ENCODE measurements at regions not wholly inside any gene's neighbourhood (a gene's known extent, or its start where the extent isn't known, plus 50 kb on each side); places are given as distances from the start of the nearest gene placed in this dataset.

DNA sequence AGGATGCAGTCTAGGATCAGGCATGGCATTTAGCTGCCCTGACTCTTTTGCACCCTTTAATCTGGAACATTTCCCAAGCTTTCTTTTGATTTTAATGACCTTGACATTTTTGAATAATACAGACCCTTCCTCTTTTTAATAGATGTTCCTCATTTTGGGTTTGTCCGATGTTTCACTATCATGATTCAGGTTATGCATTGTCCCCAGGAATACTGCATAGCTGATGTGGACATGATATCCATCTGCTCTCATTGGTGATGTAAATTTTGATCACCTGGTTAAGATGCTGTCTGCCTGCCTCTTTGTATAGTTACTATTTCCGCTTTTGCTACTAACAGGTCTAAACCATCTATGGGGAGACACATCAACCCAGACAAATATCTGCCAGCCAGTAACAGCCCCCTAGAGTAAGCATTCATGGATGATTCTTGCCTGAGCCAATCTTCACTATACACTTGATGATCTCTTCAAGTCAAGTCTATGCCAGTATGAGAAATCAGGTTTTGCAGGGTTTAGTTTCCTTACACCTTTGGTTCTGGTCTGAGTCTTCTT is 50.6 kb upstream of the ULK4 start (continued):
- TF ChIP-seq, protein P1, sequence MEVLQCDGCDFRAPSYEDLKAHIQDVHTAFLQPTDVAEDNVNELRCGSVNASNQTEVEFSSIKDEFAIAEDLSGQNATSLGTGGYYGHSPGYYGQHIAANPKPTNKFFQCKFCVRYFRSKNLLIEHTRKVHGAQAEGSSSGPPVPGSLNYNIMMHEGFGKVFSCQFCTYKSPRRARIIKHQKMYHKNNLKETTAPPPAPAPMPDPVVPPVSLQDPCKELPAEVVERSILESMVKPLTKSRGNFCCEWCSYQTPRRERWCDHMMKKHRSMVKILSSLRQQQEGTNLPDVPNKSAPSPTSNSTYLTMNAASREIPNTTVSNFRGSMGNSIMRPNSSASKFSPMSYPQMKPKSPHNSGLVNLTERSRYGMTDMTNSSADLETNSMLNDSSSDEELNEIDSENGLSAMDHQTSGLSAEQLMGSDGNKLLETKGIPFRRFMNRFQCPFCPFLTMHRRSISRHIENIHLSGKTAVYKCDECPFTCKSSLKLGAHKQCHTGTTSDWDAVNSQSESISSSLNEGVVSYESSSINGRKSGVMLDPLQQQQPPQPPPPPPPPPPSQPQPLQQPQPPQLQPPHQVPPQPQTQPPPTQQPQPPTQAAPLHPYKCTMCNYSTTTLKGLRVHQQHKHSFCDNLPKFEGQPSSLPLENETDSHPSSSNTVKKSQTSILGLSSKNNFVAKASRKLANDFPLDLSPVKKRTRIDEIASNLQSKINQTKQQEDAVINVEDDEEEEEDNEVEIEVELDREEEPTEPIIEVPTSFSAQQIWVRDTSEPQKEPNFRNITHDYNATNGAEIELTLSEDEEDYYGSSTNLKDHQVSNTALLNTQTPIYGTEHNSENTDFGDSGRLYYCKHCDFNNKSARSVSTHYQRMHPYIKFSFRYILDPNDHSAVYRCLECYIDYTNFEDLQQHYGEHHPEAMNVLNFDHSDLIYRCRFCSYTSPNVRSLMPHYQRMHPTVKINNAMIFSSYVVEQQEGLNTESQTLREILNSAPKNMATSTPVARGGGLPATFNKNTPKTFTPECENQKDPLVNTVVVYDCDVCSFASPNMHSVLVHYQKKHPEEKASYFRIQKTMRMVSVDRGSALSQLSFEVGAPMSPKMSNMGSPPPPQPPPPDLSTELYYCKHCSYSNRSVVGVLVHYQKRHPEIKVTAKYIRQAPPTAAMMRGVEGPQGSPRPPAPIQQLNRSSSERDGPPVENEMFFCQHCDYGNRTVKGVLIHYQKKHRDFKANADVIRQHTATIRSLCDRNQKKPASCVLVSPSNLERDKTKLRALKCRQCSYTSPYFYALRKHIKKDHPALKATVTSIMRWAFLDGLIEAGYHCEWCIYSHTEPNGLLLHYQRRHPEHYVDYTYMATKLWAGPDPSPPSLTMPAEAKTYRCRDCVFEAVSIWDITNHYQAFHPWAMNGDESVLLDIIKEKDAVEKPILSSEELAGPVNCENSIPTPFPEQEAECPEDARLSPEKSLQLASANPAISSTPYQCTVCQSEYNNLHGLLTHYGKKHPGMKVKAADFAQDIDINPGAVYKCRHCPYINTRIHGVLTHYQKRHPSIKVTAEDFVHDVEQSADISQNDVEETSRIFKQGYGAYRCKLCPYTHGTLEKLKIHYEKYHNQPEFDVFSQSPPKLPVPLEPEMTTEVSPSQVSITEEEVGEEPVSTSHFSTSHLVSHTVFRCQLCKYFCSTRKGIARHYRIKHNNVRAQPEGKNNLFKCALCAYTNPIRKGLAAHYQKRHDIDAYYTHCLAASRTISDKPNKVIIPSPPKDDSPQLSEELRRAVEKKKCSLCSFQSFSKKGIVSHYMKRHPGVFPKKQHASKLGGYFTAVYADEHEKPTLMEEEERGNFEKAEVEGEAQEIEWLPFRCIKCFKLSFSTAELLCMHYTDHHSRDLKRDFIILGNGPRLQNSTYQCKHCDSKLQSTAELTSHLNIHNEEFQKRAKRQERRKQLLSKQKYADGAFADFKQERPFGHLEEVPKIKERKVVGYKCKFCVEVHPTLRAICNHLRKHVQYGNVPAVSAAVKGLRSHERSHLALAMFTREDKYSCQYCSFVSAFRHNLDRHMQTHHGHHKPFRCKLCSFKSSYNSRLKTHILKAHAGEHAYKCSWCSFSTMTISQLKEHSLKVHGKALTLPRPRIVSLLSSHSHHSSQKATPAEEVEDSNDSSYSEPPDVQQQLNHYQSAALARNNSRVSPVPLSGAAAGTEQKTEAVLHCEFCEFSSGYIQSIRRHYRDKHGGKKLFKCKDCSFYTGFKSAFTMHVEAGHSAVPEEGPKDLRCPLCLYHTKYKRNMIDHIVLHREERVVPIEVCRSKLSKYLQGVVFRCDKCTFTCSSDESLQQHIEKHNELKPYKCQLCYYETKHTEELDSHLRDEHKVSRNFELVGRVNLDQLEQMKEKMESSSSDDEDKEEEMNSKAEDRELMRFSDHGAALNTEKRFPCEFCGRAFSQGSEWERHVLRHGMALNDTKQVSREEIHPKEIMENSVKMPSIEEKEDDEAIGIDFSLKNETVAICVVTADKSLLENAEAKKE (CRISPR knock-in tag; IDR thresholded peaks at IDR 0.05), result no peak
- TF ChIP-seq, protein P2, sequence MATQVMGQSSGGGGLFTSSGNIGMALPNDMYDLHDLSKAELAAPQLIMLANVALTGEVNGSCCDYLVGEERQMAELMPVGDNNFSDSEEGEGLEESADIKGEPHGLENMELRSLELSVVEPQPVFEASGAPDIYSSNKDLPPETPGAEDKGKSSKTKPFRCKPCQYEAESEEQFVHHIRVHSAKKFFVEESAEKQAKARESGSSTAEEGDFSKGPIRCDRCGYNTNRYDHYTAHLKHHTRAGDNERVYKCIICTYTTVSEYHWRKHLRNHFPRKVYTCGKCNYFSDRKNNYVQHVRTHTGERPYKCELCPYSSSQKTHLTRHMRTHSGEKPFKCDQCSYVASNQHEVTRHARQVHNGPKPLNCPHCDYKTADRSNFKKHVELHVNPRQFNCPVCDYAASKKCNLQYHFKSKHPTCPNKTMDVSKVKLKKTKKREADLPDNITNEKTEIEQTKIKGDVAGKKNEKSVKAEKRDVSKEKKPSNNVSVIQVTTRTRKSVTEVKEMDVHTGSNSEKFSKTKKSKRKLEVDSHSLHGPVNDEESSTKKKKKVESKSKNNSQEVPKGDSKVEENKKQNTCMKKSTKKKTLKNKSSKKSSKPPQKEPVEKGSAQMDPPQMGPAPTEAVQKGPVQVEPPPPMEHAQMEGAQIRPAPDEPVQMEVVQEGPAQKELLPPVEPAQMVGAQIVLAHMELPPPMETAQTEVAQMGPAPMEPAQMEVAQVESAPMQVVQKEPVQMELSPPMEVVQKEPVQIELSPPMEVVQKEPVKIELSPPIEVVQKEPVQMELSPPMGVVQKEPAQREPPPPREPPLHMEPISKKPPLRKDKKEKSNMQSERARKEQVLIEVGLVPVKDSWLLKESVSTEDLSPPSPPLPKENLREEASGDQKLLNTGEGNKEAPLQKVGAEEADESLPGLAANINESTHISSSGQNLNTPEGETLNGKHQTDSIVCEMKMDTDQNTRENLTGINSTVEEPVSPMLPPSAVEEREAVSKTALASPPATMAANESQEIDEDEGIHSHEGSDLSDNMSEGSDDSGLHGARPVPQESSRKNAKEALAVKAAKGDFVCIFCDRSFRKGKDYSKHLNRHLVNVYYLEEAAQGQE (IDR thresholded peaks at IDR 0.05; ENCODE audit: unreplicated experiment), result no peak
- TF ChIP-seq, protein P3, sequence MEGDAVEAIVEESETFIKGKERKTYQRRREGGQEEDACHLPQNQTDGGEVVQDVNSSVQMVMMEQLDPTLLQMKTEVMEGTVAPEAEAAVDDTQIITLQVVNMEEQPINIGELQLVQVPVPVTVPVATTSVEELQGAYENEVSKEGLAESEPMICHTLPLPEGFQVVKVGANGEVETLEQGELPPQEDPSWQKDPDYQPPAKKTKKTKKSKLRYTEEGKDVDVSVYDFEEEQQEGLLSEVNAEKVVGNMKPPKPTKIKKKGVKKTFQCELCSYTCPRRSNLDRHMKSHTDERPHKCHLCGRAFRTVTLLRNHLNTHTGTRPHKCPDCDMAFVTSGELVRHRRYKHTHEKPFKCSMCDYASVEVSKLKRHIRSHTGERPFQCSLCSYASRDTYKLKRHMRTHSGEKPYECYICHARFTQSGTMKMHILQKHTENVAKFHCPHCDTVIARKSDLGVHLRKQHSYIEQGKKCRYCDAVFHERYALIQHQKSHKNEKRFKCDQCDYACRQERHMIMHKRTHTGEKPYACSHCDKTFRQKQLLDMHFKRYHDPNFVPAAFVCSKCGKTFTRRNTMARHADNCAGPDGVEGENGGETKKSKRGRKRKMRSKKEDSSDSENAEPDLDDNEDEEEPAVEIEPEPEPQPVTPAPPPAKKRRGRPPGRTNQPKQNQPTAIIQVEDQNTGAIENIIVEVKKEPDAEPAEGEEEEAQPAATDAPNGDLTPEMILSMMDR (conservative IDR thresholded peaks at IDR 0.05; ENCODE audit: low read depth in 2 of 2), result no peak
- no peak for TF ChIP-seq JUNB (IDR thresholded peaks at IDR 0.05; ENCODE audit: unreplicated experiment)
